ENCODE measurements at regions not wholly inside any gene's neighbourhood (a gene's known extent, or its start where the extent isn't known, plus 50 kb on each side); places are given as distances from the start of the nearest gene placed in this dataset.

- TF ChIP-seq EZH2 (IDR thresholded peaks at IDR 0.05; ENCODE audit: insufficient read depth, poor library complexity, severe bottlenecking), result no peak
- no peak for TF ChIP-seq EZH2phosphoT487 (IDR thresholded peaks at IDR 0.05; ENCODE audit: insufficient read depth, low read depth)
These were observed 241.6 kb downstream of the PIK3C3 start for GRCh38 chr18:42196651-42197050.
